PFSK-1 (cell line): ENCODE measurements at regions not wholly inside any gene's neighbourhood (a gene's known extent, or its start where the extent isn't known, plus 50 kb on each side); places are given as distances from the start of the nearest gene placed in this dataset.

Source experiments
- POLR2AphosphoS5 ChIP-seq: IDR thresholded peaks from 2 replicates; pipeline ENCODE4 v1.6.1; 2012; ENCODE audit warnings: low read depth, mild to moderate bottlenecking, control low read depth, low read length, moderate library complexity
- SIN3A ChIP-seq: IDR thresholded peaks from 2 replicates; pipeline ENCODE4 v1.6.1; 2012; ENCODE audit warnings: mild to moderate bottlenecking, low read length, moderate library complexity, borderline replicate concordance; ENCODE audit not compliant: insufficient read depth
- TF ChIP-seq, protein P1 (sequence below), 2 experiments: IDR thresholded peaks; 2 replicates each; pipeline versions ENCODE4 v1.6.1 to v1.8.0; 2011 to 2012; ENCODE audit warnings: low read depth in 2 of 2, low read length in 2 of 2, control low read depth in 1 of 2, inconsistent platforms in 1 of 2, mild to moderate bottlenecking in 1 of 2, moderate library complexity in 1 of 2; ENCODE audit not compliant: insufficient read depth in 1 of 2

GRCh38 chr3:110868106-110868505, 203.5 kb upstream of the NECTIN3 start:
- TF ChIP-seq POLR2AphosphoS5 (no peak), SIN3A (no peak)
- TF ChIP-seq, protein P1, sequence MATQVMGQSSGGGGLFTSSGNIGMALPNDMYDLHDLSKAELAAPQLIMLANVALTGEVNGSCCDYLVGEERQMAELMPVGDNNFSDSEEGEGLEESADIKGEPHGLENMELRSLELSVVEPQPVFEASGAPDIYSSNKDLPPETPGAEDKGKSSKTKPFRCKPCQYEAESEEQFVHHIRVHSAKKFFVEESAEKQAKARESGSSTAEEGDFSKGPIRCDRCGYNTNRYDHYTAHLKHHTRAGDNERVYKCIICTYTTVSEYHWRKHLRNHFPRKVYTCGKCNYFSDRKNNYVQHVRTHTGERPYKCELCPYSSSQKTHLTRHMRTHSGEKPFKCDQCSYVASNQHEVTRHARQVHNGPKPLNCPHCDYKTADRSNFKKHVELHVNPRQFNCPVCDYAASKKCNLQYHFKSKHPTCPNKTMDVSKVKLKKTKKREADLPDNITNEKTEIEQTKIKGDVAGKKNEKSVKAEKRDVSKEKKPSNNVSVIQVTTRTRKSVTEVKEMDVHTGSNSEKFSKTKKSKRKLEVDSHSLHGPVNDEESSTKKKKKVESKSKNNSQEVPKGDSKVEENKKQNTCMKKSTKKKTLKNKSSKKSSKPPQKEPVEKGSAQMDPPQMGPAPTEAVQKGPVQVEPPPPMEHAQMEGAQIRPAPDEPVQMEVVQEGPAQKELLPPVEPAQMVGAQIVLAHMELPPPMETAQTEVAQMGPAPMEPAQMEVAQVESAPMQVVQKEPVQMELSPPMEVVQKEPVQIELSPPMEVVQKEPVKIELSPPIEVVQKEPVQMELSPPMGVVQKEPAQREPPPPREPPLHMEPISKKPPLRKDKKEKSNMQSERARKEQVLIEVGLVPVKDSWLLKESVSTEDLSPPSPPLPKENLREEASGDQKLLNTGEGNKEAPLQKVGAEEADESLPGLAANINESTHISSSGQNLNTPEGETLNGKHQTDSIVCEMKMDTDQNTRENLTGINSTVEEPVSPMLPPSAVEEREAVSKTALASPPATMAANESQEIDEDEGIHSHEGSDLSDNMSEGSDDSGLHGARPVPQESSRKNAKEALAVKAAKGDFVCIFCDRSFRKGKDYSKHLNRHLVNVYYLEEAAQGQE (IDR thresholded peaks at IDR 0.05; ENCODE audit: insufficient read depth in 1 of 2, low read depth in 2 of 2, low read length in 2 of 2) = no peak
